ENCODE measurements at regions not wholly inside any gene's neighbourhood (a gene's known extent, or its start where the extent isn't known, plus 50 kb on each side); places are given as distances from the start of the nearest gene placed in this dataset.

GRCh38 chr14:87526731-87527130 is 466.3 kb downstream of the GALC start:
- Histone ChIP-seq H3K4me2 (ENCODE audit: low read length) (no peak overlapping the region), H3K36me3 (ENCODE audit: control insufficient read depth, low read length) (no peaks in the 10 kb centered on the region), H3K27me3 (ENCODE audit: control insufficient read depth, low read length) (no peaks in the 10 kb centered on the region), H3K9me2 (replicated peaks; ENCODE audit: control insufficient read depth, low read length) (no peaks in the 10 kb centered on the region), H3K9me3 (ENCODE audit: control insufficient read depth, insufficient read depth, low read length) (no peaks in the 10 kb centered on the region), H3K79me2 (ENCODE audit: control insufficient read depth, low read length) (no peaks in the 10 kb centered on the region), H3K4me1 (ENCODE audit: control insufficient read depth, low read length) (no peaks in the 10 kb centered on the region), H3K27ac (ENCODE audit: low read depth, low read length) (no peak overlapping the region), H3F3A (ENCODE audit: control insufficient read depth, insufficient read depth) (no peaks in the 10 kb centered on the region), H4K20me1 (ENCODE audit: control insufficient read depth, insufficient read depth, low read depth, low read length) (no peaks in the 10 kb centered on the region), H3K4me3 (ENCODE audit: low read length) (no peak overlapping the region)
- TF ChIP-seq EZH2phosphoT487 (IDR thresholded peaks at IDR 0.05; ENCODE audit: borderline replicate concordance, low read length) = no peak
- TF ChIP-seq CTCF (IDR thresholded peaks at IDR 0.05; ENCODE audit: low read depth, low read length, poor library complexity, severe bottlenecking) = no peak

- Histone ChIP-seq H3K9me2 (replicated peaks; ENCODE audit: control insufficient read depth, low read length) (no peaks in the 10 kb centered on the region), H3K27me3 (ENCODE audit: control insufficient read depth, low read length) (no peaks in the 10 kb centered on the region), H3K36me3 (ENCODE audit: control insufficient read depth, low read length) (no peaks in the 10 kb centered on the region), H3K27ac (ENCODE audit: low read depth, low read length) (no peak overlapping the region), H3K79me2 (ENCODE audit: control insufficient read depth, low read length) (no peaks in the 10 kb centered on the region), H4K20me1 (ENCODE audit: control insufficient read depth, insufficient read depth, low read depth, low read length) (no peaks in the 10 kb centered on the region), H3K4me2 (ENCODE audit: low read length) (no peak overlapping the region), H3K4me3 (ENCODE audit: low read length) (no peak overlapping the region), H3K9me3 (ENCODE audit: control insufficient read depth, insufficient read depth, low read length) (no peaks in the 10 kb centered on the region), H3K4me1 (ENCODE audit: control insufficient read depth, low read length) (no peaks in the 10 kb centered on the region), H3F3A (ENCODE audit: control insufficient read depth, insufficient read depth) (no peaks in the 10 kb centered on the region)
- TF ChIP-seq CTCF (IDR thresholded peaks at IDR 0.05; ENCODE audit: low read depth, low read length, poor library complexity, severe bottlenecking) (no peak), EZH2phosphoT487 (IDR thresholded peaks at IDR 0.05; ENCODE audit: borderline replicate concordance, low read length) (no peak)
Measured at GRCh38 chr14:87524011-87524410, 469.0 kb downstream of the GALC start.

DNA sequence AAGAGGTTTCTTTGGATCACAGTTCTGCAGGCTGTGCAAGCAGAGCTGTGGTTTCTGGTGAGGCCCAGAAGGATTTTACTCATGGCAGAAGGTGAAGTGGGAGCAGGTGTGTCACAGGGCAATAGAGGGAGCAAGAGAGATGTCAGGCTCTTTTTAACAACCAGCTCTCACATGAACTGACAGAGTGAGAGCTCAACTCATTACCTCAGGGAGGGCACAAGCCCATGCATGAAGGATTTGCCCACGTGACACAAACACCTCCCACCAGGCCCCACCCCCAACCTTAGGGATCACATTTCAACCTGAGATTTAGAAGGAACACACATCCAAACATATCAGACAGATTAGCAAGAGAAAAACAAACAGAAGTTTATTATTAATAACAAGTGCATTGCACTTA is 470.4 kb downstream of the GALC start:
- H3K27ac ChIP-seq (ENCODE audit: low read depth, low read length) = no peak overlapping the region
- no peaks in the 10 kb centered on the region for H3K9me2 ChIP-seq (replicated peaks; ENCODE audit: control insufficient read depth, low read length)
- H3K4me3 ChIP-seq (ENCODE audit: low read length) = no peak overlapping the region
- H3K36me3 ChIP-seq (ENCODE audit: control insufficient read depth, low read length) = no peaks in the 10 kb centered on the region
- no peak for TF ChIP-seq CTCF (IDR thresholded peaks at IDR 0.05; ENCODE audit: low read depth, low read length, poor library complexity, severe bottlenecking)
- TF ChIP-seq EZH2phosphoT487 (IDR thresholded peaks at IDR 0.05; ENCODE audit: borderline replicate concordance, low read length) = no peak
- H4K20me1 ChIP-seq (ENCODE audit: control insufficient read depth, insufficient read depth, low read depth, low read length) = no peaks in the 10 kb centered on the region
- no peak overlapping the region for H3K4me2 ChIP-seq (ENCODE audit: low read length)
- H3F3A ChIP-seq (ENCODE audit: control insufficient read depth, insufficient read depth) = no peaks in the 10 kb centered on the region
- H3K9me3 ChIP-seq (ENCODE audit: control insufficient read depth, insufficient read depth, low read length) = no peaks in the 10 kb centered on the region
- no peaks in the 10 kb centered on the region for H3K4me1 ChIP-seq (ENCODE audit: control insufficient read depth, low read length)
- H3K79me2 ChIP-seq (ENCODE audit: control insufficient read depth, low read length) = no peaks in the 10 kb centered on the region
- no peaks in the 10 kb centered on the region for H3K27me3 ChIP-seq (ENCODE audit: control insufficient read depth, low read length)

DNA sequence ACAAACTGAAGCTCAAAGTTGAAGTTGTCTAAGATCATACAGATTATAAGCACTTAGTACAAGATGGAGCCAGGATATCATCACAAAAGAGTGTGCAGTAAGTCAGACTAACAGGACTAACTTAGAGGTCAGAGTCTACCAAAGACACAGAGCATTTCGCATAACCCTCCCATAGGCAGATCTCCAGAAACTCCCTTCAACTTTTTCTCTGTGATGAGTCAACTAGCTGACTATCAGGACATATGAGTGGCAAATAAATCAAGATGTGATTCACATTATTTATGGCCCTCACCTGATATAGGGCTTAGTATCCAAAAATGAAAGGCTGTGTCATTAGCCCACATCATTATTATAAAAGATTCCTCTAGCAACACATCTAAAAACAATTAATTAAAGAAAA is 484.6 kb downstream of the GALC start:
- Histone ChIP-seq H3K4me2 (ENCODE audit: low read length) (no peak overlapping the region), H3K4me1 (ENCODE audit: control insufficient read depth, low read length) (no peaks in the 10 kb centered on the region), H3K9me2 (replicated peaks; ENCODE audit: control insufficient read depth, low read length) (no peaks in the 10 kb centered on the region), H4K20me1 (ENCODE audit: control insufficient read depth, insufficient read depth, low read depth, low read length) (no peaks in the 10 kb centered on the region), H3K27ac (ENCODE audit: low read depth, low read length) (no peak overlapping the region), H3K79me2 (ENCODE audit: control insufficient read depth, low read length) (no peaks in the 10 kb centered on the region), H3K4me3 (ENCODE audit: low read length) (no peak overlapping the region), H3F3A (ENCODE audit: control insufficient read depth, insufficient read depth) (no peaks in the 10 kb centered on the region), H3K9me3 (ENCODE audit: control insufficient read depth, insufficient read depth, low read length) (no peaks in the 10 kb centered on the region), H3K36me3 (ENCODE audit: control insufficient read depth, low read length) (no peaks in the 10 kb centered on the region), H3K27me3 (ENCODE audit: control insufficient read depth, low read length) (no peaks in the 10 kb centered on the region)
- TF ChIP-seq EZH2phosphoT487 (IDR thresholded peaks at IDR 0.05; ENCODE audit: borderline replicate concordance, low read length) (no peak), CTCF (IDR thresholded peaks at IDR 0.05; ENCODE audit: low read depth, low read length, poor library complexity, severe bottlenecking) (no peak)
